KMS-11 (cell line): ENCODE measurements at regions not wholly inside any gene's neighbourhood (a gene's known extent, or its start where the extent isn't known, plus 50 kb on each side); places are given as distances from the start of the nearest gene placed in this dataset.

Experiments
- H2AFZ ChIP-seq: fragments of 200-600 bp; sonication (generic); 2 replicates; pipeline ENCODE4 v1.6.1; 2016; ENCODE audit warnings: antibody characterized with exemption, mixed run types, low read depth
- H3K27ac ChIP-seq: fragments of 200-600 bp; sonication (generic); 2 replicates; pipeline ENCODE4 v1.6.1; 2016; ENCODE audit warnings: mild to moderate bottlenecking, mixed run types
- H3K27me3 ChIP-seq: fragments of 200-600 bp; sonication (generic); 2 replicates; pipeline ENCODE4 v1.6.1; 2017; ENCODE audit warnings: mild to moderate bottlenecking, low read depth, mixed run types, moderate library complexity; ENCODE audit not compliant: insufficient read depth
- H3K36me3 ChIP-seq: fragments of 200-600 bp; sonication (generic); 2 replicates; pipeline ENCODE4 v1.6.1; 2017; ENCODE audit warnings: mild to moderate bottlenecking, mixed run types; ENCODE audit not compliant: insufficient read depth
- H3K4me1 ChIP-seq: fragments of 200-600 bp; sonication (generic); 2 replicates; pipeline ENCODE4 v1.6.1; 2016; ENCODE audit warnings: mild to moderate bottlenecking, low read depth, mixed run types; ENCODE audit not compliant: poor library complexity, severe bottlenecking
- H3K4me2 ChIP-seq: fragments of 200-600 bp; sonication (generic); 2 replicates; pipeline ENCODE4 v1.7.0; 2016; ENCODE audit warnings: mild to moderate bottlenecking, mixed run types
- H3K4me3 ChIP-seq: fragments of 200-600 bp; sonication (generic); IDR thresholded peaks from 2 replicates; pipeline ENCODE4 v1.6.1; 2017; ENCODE audit warnings: low read depth, low read length, mixed read lengths; ENCODE audit not compliant: insufficient read depth
- H3K79me2 ChIP-seq: fragments of 200-600 bp; sonication (generic); 2 replicates; pipeline ENCODE4 v1.6.1; 2016; ENCODE audit warnings: low read depth, mixed run types; ENCODE audit not compliant: insufficient read depth
- H3K9ac ChIP-seq: fragments of 200-600 bp; sonication (generic); 2 replicates; pipeline ENCODE4 v1.6.1; 2016; ENCODE audit warnings: mild to moderate bottlenecking, mixed run types
- H4K20me1 ChIP-seq: fragments of 200-600 bp; sonication (generic); 2 replicates; pipeline ENCODE4 v1.6.1; 2016; ENCODE audit warnings: mild to moderate bottlenecking, mixed run types; ENCODE audit not compliant: insufficient read depth
- CTCF ChIP-seq: fragments of 200-600 bp; sonication (generic); conservative IDR thresholded peaks from 2 replicates; pipeline ENCODE4 v1.6.1; 2017; ENCODE audit warnings: low read depth, mild to moderate bottlenecking, antibody characterized with exemption, low read length, moderate library complexity, mixed read lengths

- Histone ChIP-seq H3K4me1 (no peaks in the 10 kb centered on the region), H4K20me1 (no peaks in the 10 kb centered on the region), H3K36me3 (no peaks in the 10 kb centered on the region), H3K9ac (no peak overlapping the region), H3K27ac (no peak overlapping the region), H3K4me3 (no peak overlapping the region), H3K79me2 (no peaks in the 10 kb centered on the region), H3K4me2 (no peak overlapping the region), H2AFZ (no peak overlapping the region), H3K27me3 (no peaks in the 10 kb centered on the region)
- TF ChIP-seq CTCF, result no peak
These were observed 140.8 kb downstream of the IQUB start for GRCh38 chr7:123393623-123394022.

- Histone ChIP-seq H3K4me1 (no peaks in the 10 kb centered on the region), H3K27me3 (no peaks in the 10 kb centered on the region), H4K20me1 (no peaks in the 10 kb centered on the region), H3K79me2 (no peaks in the 10 kb centered on the region), H3K9ac (no peak overlapping the region), H2AFZ (no peak overlapping the region), H3K27ac (no peak overlapping the region), H3K36me3 (no peaks in the 10 kb centered on the region), H3K4me3 (no peak overlapping the region), H3K4me2 (no peak overlapping the region)
- no peak for TF ChIP-seq CTCF
These were observed 162.0 kb downstream of the IQUB start for GRCh38 chr7:123372368-123372767.

DNA sequence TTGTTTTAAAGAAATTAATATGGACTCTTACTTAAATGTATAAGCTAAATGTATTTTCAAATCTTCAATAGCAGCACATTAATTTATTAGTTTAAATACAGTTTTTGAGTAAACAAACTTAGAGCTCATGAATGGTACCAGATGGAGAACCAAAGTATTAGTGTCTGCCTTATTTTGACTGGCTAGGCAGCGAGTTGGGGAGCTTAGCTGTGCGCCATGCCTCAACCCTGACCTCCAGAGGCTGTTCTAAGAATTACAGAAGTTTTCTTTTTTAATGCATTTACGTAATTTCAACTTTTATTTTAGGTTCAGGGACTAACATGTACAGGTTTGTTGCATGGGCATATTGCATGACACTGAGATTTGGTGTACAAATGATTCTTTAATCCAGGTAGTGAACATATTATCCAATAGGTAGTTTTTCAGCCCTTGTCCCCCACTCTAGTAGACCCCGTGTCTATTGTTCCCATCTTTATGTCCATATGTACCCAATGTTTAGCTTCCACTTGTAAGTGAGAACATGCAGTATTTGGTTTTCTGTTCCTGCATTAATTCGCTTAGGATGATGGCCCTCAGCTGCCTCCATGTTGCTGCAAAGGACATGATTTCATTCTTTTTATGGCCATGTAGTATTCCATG lies 166.8 kb downstream of the IQUB start:
- no peaks in the 10 kb centered on the region for H3K4me1 ChIP-seq
- no peak overlapping the region for H3K27ac ChIP-seq
- no peak overlapping the region for H3K4me2 ChIP-seq
- H3K4me3 ChIP-seq, result no peak overlapping the region
- H2AFZ ChIP-seq, result no peak overlapping the region
- no peaks in the 10 kb centered on the region for H3K36me3 ChIP-seq
- H4K20me1 ChIP-seq, result no peaks in the 10 kb centered on the region
- no peak overlapping the region for H3K9ac ChIP-seq
- no peaks in the 10 kb centered on the region for H3K27me3 ChIP-seq
- peak; percentile 93 for TF ChIP-seq CTCF
- H3K79me2 ChIP-seq, result no peaks in the 10 kb centered on the region

DNA sequence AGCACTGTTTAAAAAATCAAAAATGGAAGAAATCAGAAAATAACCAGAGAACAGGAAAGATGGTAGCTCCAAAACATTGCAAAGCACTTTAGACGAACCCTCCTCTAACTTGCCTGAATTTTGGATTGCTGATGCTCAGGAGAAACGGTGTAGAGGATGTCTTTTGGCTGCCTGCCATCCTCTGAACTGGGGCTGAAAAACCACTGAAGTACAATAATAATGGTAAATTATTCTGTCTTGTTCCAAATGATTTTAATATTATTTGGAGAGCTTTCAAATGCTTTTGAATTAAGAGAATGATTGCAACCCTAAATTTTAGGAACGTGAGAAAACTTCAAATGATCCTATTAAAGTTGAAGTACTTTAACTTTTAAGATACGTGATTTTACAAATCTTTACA lies 167.3 kb upstream of the SLC13A1 start:
- no peak for TF ChIP-seq CTCF
- Histone ChIP-seq H3K36me3 (no peaks in the 10 kb centered on the region), H3K4me2 (no peak overlapping the region), H4K20me1 (no peaks in the 10 kb centered on the region), H3K4me1 (no peaks in the 10 kb centered on the region), H3K4me3 (no peak overlapping the region), H2AFZ (no peak overlapping the region), H3K27ac (no peak overlapping the region), H3K27me3 (no peaks in the 10 kb centered on the region), H3K9ac (no peak overlapping the region), H3K79me2 (no peaks in the 10 kb centered on the region)
